ENCODE measurements at regions not wholly inside any gene's neighbourhood (a gene's known extent, or its start where the extent isn't known, plus 50 kb on each side); places are given as distances from the start of the nearest gene placed in this dataset.
A peak's percentile ranks its signal among the peaks of the same experiment; 100 is the strongest.

- TF ChIP-seq CTCF (conservative IDR thresholded peaks at IDR 0.05; ENCODE audit: low read depth, low read length) = no peak
- no peak for TF ChIP-seq EZH2 (IDR thresholded peaks at IDR 0.05; ENCODE audit: borderline replicate concordance, low read depth, low read length, poor library complexity, severe bottlenecking)
- Histone ChIP-seq H3K4me3 (ENCODE audit: low read depth, low read length, poor library complexity, severe bottlenecking) (no peak overlapping the region), H3K4me1 (ENCODE audit: insufficient read depth, low read length, poor library complexity, severe bottlenecking) (peaks cover 54% of the 10 kb centered on the region), H3K9me3 (ENCODE audit: low read depth, low read length, poor library complexity, severe bottlenecking) (no peaks in the 10 kb centered on the region), H3K27me3 (replicated peaks; ENCODE audit: insufficient read depth, low read depth, low read length, poor library complexity) (no peaks in the 10 kb centered on the region), H3K36me3 (ENCODE audit: insufficient read depth, low read length, poor library complexity, severe bottlenecking) (no peaks in the 10 kb centered on the region), H3K27ac (ENCODE audit: low read depth, low read length, poor library complexity, severe bottlenecking) (no peak overlapping the region)
- POLR2A ChIA-PET (ENCODE audit: low non-redundant PET) = no interaction called here
- peak; percentile 38 for DNase-seq (ENCODE audit: low spot score)
- no TSS peak for BruUV-seq (replicated peaks)
- CTCF ChIA-PET = no interaction called here
- intact Hi-C loops (cut with micrococcal nuclease; ENCODE audit: unreplicated experiment) = loop anchor here (5.0 to 10.0 kb wide), 2 partner anchors 109 to 157 kb away; no protein-coding TSS in a partner anchor
Observed at GRCh38 chr5:74541381-74541781, 99.1 kb downstream of the ENC1 start.

DNA sequence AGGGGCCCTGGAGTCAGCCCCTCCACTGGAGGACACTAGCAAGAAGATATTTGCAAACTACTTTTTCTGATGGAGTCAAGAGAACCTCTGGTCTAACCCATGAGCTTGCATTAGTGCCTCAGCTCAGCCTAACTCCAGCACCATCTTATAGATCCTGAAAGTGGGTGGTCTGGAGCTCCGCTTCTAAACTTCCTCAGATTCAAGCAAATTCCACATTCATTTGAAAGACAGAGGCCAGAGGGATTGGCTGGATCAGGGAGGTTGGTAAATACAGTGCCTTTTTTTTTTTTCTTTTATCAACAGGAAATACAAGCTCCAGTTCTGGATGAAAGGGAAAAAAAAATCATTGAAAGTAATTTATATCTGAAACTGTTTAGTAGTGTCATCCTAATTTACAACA, 99.9 kb downstream of the ENC1 start:
- Histone ChIP-seq H3K4me1 (ENCODE audit: insufficient read depth, low read length, poor library complexity, severe bottlenecking) (peaks cover 61% of the 10 kb centered on the region), H3K9me3 (ENCODE audit: low read depth, low read length, poor library complexity, severe bottlenecking) (no peaks in the 10 kb centered on the region), H3K4me3 (ENCODE audit: low read depth, low read length, poor library complexity, severe bottlenecking) (no peak overlapping the region), H3K27ac (ENCODE audit: low read depth, low read length, poor library complexity, severe bottlenecking) (no peak overlapping the region), H3K27me3 (replicated peaks; ENCODE audit: insufficient read depth, low read depth, low read length, poor library complexity) (no peaks in the 10 kb centered on the region), H3K36me3 (ENCODE audit: insufficient read depth, low read length, poor library complexity, severe bottlenecking) (no peaks in the 10 kb centered on the region)
- no TSS peak for BruUV-seq (replicated peaks)
- intact Hi-C loops (cut with micrococcal nuclease; ENCODE audit: unreplicated experiment) = loop anchor here (5.0 to 10.0 kb wide), 2 partner anchors 108 to 156 kb away; no protein-coding TSS in a partner anchor
- ChIA-PET CTCF (no interaction called here), POLR2A (ENCODE audit: low non-redundant PET) (interaction anchor here (0.8 kb wide), 1 partner anchor 840 kb away, joined by 10 read pairs; no protein-coding TSS in a partner anchor)
- no peak for TF ChIP-seq EZH2 (IDR thresholded peaks at IDR 0.05; ENCODE audit: borderline replicate concordance, low read depth, low read length, poor library complexity, severe bottlenecking)
- no peak for TF ChIP-seq CTCF (conservative IDR thresholded peaks at IDR 0.05; ENCODE audit: low read depth, low read length)
- no peak for DNase-seq (ENCODE audit: low spot score)

- H3K9me3 ChIP-seq (ENCODE audit: low read depth, low read length, poor library complexity, severe bottlenecking) = peaks cover 3% of the 10 kb centered on the region
- BruUV-seq (replicated peaks) = no TSS peak
- H3K4me3 ChIP-seq (ENCODE audit: low read depth, low read length, poor library complexity, severe bottlenecking) = no peak overlapping the region
- H3K27ac ChIP-seq (ENCODE audit: low read depth, low read length, poor library complexity, severe bottlenecking) = no peak overlapping the region
- DNase-seq (ENCODE audit: low spot score) = no peak
- H3K27me3 ChIP-seq (replicated peaks; ENCODE audit: insufficient read depth, low read depth, low read length, poor library complexity) = no peaks in the 10 kb centered on the region
- H3K36me3 ChIP-seq (ENCODE audit: insufficient read depth, low read length, poor library complexity, severe bottlenecking) = no peaks in the 10 kb centered on the region
- peaks cover 62% of the 10 kb centered on the region for H3K4me1 ChIP-seq (ENCODE audit: insufficient read depth, low read length, poor library complexity, severe bottlenecking)
- ChIA-PET POLR2A (ENCODE audit: low non-redundant PET) (no interaction called here), CTCF (no interaction called here)
- intact Hi-C loops (cut with micrococcal nuclease; ENCODE audit: unreplicated experiment) = loop anchor here (5.0 to 10.0 kb wide), 2 partner anchors 108 to 155 kb away; no protein-coding TSS in a partner anchor
- TF ChIP-seq EZH2 (IDR thresholded peaks at IDR 0.05; ENCODE audit: borderline replicate concordance, low read depth, low read length, poor library complexity, severe bottlenecking) = no peak
- no peak for TF ChIP-seq CTCF (conservative IDR thresholded peaks at IDR 0.05; ENCODE audit: low read depth, low read length)
Observed at GRCh38 chr5:74539986-74540385, 100.5 kb downstream of the ENC1 start.
